Activated CD4-positive, alpha-beta memory T cell treated with anti-CD3 and anti-CD28 coated beads for 36 hours (primary cell): ENCODE measurements at regions not wholly inside any gene's neighbourhood (a gene's known extent, or its start where the extent isn't known, plus 50 kb on each side); places are given as distances from the start of the nearest gene placed in this dataset.

Source experiments
- CTCF ChIA-PET: fragments of 350-600 bp; sonication (Branson Sonifier 250); formaldehyde crosslinking; loops from one replicate; lab custom pipeline; 2021; ENCODE audit warnings: antibody characterized with exemption, inconsistent platforms; lab: Charles Lee
- POLR2A ChIA-PET: fragments of 350-600 bp; sonication (Branson Sonifier 250); formaldehyde crosslinking; loops from one replicate; lab custom pipeline; 2021; ENCODE audit warnings: antibody characterized with exemption; lab: Charles Lee
- DNase-seq: peaks from one replicate; pipeline ENCODE4 v3.0.0-alpha.2; 2020
- H3K27ac Mint-ChIP-seq: one replicate; pipeline ENCODE4 v1.8.0; 2021; ENCODE audit warnings: mixed read lengths
- H3K27me3 Mint-ChIP-seq: one replicate; pipeline ENCODE4 v1.8.0; 2021; ENCODE audit warnings: mixed read lengths
- H3K36me3 Mint-ChIP-seq: one replicate; pipeline ENCODE4 v1.8.0; 2021; ENCODE audit warnings: mixed read lengths
- H3K4me1 Mint-ChIP-seq: one replicate; pipeline ENCODE4 v1.8.0; 2021; ENCODE audit warnings: low read depth, mixed read lengths
- H3K4me3 Mint-ChIP-seq: one replicate; pipeline ENCODE4 v1.8.0; 2021; ENCODE audit warnings: mild to moderate bottlenecking, mixed read lengths
- H3K9me3 Mint-ChIP-seq: one replicate; pipeline ENCODE4 v1.8.0; 2021; ENCODE audit warnings: mixed read lengths
- intact Hi-C: fragments of 100-400 bp; cut with micrococcal nuclease; formaldehyde crosslinking; loops from one replicate; pipeline ENCODE4 v1.15.1; 2023

DNA sequence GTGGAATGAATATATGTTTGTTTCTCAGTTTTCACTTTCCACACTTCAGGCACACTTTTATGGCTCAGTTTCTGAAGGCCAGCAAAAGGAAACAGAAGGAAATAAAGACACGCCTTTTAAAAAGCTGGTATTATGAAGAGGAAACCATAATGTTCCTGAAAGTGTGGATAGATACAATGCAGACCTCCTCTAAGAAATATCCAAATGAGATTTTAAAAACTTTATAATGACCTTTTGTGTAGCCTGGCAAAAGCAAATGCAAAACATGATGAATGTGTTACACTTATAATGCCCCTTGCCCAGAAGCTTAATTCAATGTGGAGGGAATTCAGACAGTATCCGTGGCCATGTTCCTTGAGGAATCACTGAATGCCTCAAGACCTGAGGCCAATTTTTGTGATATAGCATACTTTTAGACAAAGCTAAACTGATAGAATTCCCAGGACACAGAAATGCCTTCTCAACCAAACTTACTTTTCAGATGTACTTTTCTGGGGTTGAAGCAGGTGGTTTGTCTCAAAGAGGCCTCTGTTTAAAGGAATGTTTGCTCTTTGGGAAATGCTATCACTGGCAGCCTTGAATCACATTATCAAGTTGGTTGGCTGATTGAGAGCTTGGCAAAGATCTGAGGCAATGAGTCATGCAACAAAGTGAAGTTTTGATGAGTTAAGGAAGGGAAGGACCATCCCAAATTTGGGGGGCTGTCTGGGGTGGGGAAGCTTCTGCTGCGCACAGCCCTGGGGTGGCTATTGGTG is 77.1 kb upstream of the CACNA2D3 start:
- Mint-ChIP-seq H3K27ac (no peak overlapping the region), H3K36me3 (no peaks in the 10 kb centered on the region), H3K27me3 (peaks cover 2% of the 10 kb centered on the region), H3K9me3 (no peaks in the 10 kb centered on the region), H3K4me1 (no peaks in the 10 kb centered on the region), H3K4me3 (no peak overlapping the region)
- ChIA-PET POLR2A (no interaction called here), CTCF (no interaction called here)
- no peak for DNase-seq
- intact Hi-C loops: no loop called here

DNA sequence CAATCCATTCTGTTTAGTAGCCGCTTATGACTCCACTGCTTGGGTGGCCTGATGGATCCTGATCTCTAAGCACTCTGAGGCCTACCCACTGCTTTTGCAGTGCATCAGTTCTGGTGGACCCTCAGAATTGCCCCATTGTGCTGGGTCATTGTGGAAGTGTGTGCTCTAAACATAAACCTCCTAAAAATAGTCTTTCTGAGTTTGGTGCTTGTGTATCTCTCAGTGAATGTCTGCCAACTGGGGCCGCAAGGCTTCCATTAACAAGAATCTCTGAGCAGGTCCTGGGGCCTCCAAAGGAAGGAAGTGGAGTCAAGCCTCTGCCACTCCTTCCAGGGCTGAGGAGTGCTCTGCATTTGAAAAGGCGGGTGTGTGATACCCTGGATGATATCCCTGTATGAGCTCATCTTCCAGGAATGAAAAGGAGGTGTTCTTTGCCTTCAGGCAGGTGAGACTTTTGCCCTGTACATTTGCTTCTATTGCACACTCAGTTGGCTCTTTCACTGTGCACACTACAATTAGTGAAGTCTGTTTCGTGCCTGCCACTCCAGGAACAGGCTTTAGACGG is 80.0 kb upstream of the CACNA2D3 start:
- intact Hi-C loops: no loop called here
- ChIA-PET POLR2A (no interaction called here), CTCF (no interaction called here)

DNA sequence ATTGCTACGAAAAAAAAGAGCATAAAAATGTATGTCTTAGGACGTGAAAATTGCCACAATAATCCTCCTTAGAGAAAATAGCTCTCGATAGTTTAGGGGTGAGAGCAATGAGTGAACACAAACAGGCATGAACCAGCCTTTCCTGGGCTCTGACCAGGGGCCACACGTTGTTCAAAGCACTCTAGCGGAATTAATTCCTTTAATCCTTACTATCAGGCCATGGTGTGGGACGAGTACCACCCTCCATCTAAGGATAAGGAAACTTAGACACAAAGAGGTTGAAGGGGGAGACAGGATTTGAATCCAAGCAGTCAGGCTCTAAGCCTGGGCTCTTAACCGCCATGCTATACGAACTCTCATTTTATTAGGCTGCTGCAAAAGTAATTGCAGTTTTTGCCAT is 81.9 kb upstream of the CACNA2D3 start:
- no peak overlapping the region for H3K4me3 Mint-ChIP-seq
- no peak overlapping the region for H3K27ac Mint-ChIP-seq
- intact Hi-C loops: no loop called here

More for the DNA sequence above, 80.0 kb upstream of the CACNA2D3 start:
- Mint-ChIP-seq H3K9me3 (no peaks in the 10 kb centered on the region), H3K27ac (no peak overlapping the region), H3K27me3 (peaks cover 2% of the 10 kb centered on the region), H3K4me3 (no peak overlapping the region), H3K36me3 (no peaks in the 10 kb centered on the region), H3K4me1 (no peaks in the 10 kb centered on the region)
- DNase-seq: no peak

DNA sequence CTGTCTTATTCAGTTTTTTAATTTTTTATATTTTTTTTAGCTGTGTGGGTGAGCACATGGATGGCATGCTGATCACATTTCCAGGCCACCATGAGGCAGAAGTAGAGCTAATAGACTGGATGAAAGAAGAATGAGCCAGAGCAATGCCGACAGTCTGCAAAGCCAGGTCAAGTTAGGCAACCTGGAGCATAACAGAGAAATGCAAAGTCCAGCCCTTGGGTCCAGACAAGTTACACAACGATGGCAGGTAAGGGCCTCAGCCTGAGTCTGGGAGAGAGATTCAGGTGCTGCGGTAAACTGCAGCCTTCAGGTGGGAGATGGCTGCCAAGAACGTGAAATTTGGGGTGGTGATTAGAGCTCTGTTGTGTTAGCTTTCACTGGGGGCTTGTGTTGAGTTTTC is 84.0 kb upstream of the CACNA2D3 start:
- Mint-ChIP-seq H3K27me3 (peaks cover 4% of the 10 kb centered on the region), H3K4me1 (no peaks in the 10 kb centered on the region), H3K36me3 (no peaks in the 10 kb centered on the region), H3K4me3 (no peak overlapping the region), H3K9me3 (no peaks in the 10 kb centered on the region), H3K27ac (no peak overlapping the region)
- no peak for DNase-seq
- intact Hi-C loops: no loop called here
- CTCF ChIA-PET: no interaction called here
- POLR2A ChIA-PET: no interaction called here

More for the DNA sequence above, 81.9 kb upstream of the CACNA2D3 start:
- no peaks in the 10 kb centered on the region for H3K9me3 Mint-ChIP-seq
- no peaks in the 10 kb centered on the region for H3K27me3 Mint-ChIP-seq
- ChIA-PET CTCF (no interaction called here), POLR2A (no interaction called here)
- no peaks in the 10 kb centered on the region for H3K4me1 Mint-ChIP-seq
- no peak for DNase-seq
- no peaks in the 10 kb centered on the region for H3K36me3 Mint-ChIP-seq

DNA sequence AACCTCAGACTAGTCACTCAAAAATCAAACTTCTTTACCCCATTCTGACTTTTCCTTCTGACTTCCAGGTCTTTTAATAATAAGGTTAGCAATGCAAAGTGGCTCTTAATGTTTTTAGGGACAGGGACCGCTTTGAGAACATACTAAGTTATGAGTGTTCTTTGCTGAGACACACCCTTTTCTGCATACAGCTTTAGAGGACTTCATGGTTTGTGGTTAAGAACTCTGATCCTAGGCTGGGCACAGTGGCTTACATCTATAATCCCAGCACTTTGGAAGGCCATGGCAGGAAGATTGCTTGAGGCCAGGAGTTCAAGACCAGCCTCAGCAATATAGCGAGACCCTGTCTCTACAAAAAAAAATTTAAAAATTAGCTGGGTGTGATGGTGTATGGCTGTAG is 85.8 kb upstream of the CACNA2D3 start:
- H3K9me3 Mint-ChIP-seq: no peaks in the 10 kb centered on the region
- POLR2A ChIA-PET: no interaction called here
- no peak overlapping the region for H3K4me3 Mint-ChIP-seq
- CTCF ChIA-PET: no interaction called here
- intact Hi-C loops: no loop called here
- no peaks in the 10 kb centered on the region for H3K36me3 Mint-ChIP-seq
- peaks cover 4% of the 10 kb centered on the region for H3K27me3 Mint-ChIP-seq
- no peaks in the 10 kb centered on the region for H3K4me1 Mint-ChIP-seq
- no peak for DNase-seq
- no peak overlapping the region for H3K27ac Mint-ChIP-seq

DNA sequence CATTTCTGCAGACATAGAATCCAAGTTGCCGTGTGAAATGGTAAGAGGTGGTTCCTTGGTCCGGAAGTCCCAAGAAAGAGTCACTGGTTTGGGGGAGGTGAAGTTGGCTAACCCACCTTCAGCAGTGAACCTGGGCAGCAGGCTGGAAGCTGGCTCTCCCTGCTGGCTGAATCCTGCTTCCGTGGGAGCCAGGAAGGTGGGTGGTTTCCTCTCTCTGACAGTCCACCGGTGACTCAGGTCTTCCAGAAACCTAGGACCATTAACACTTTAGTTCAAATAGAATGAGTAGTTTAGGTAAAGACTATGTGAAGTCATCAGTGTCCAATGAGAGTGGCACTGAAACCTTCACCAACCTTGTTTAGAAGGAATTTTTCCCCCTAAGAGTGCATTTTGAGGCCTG is 87.4 kb upstream of the CACNA2D3 start:
- Mint-ChIP-seq H3K27ac (no peak overlapping the region), H3K4me3 (no peak overlapping the region), H3K9me3 (no peaks in the 10 kb centered on the region), H3K27me3 (peaks cover 4% of the 10 kb centered on the region), H3K36me3 (no peaks in the 10 kb centered on the region), H3K4me1 (no peaks in the 10 kb centered on the region)
- DNase-seq: no peak
- ChIA-PET CTCF (no interaction called here), POLR2A (no interaction called here)
- intact Hi-C loops: no loop called here

DNA sequence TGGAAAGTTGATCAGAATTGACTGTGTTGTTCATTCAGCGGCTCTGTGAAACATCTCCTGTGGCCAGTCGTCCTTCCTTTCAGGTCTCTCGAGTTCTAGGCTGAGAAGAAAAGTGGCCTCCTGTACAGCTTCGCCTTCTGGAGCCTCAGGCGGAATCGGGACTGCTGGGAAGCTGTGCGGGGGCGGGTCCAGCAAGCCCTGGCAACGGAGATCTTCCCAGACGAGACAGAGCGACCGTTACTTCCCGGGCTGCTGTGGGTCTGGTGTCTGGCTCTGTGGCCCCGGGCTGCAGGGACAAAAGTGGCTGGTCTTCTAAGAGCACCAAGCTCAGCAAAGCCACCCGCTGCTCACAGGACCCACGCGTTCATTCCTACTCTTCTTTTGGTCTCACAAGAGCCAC is 88.6 kb upstream of the CACNA2D3 start:
- Mint-ChIP-seq H3K27ac (no peak overlapping the region), H3K4me1 (no peaks in the 10 kb centered on the region), H3K4me3 (no peak overlapping the region), H3K27me3 (peaks cover 4% of the 10 kb centered on the region), H3K9me3 (no peaks in the 10 kb centered on the region), H3K36me3 (no peaks in the 10 kb centered on the region)
- ChIA-PET CTCF (no interaction called here), POLR2A (no interaction called here)
- intact Hi-C loops: no loop called here
- DNase-seq: no peak

DNA sequence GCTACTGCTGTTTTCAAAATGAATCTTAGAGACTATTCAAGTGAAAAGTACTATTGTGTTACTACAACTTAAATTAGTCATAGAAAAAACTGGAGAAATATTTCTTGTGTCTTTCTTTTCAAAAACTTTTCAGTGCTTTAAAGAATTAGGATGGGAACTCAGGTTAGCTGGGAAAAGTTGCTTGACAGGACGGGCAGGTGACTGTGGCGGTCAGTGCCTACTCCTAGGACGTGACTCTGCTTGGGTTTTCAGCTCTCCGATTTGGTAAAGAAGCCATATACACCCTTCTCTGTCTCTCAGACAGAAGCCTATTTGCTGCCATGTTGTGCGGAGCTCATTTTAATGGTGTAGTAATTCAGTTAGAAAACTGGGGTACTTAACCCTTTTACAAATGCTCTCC is 89.8 kb upstream of the CACNA2D3 start:
- no peak overlapping the region for H3K4me3 Mint-ChIP-seq
- no peak for DNase-seq
- intact Hi-C loops: no loop called here
- H3K27me3 Mint-ChIP-seq: peaks cover 4% of the 10 kb centered on the region
- ChIA-PET CTCF (no interaction called here), POLR2A (no interaction called here)
- no peaks in the 10 kb centered on the region for H3K4me1 Mint-ChIP-seq
- H3K36me3 Mint-ChIP-seq: no peaks in the 10 kb centered on the region
- H3K9me3 Mint-ChIP-seq: no peaks in the 10 kb centered on the region
- H3K27ac Mint-ChIP-seq: no peak overlapping the region

DNA sequence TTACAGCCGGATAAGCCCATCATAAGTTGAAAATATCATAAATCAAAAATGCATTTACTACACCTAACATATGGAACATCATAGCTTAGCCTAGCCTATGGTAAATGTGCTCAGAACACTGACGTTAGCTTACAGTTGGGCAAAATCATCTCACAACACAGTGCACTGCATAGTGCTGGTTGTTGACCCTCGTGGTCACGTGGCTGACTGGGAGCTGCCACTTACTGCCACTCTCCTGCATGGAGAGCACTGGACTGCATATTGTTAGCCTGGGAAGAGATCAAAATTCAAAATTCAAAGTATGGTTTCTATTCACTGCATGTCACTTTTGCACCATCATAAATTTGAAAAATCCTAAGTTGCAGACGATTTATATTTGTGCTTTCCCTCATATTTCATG is 94.0 kb upstream of the CACNA2D3 start:
- no peak for DNase-seq
- Mint-ChIP-seq H3K27ac (no peak overlapping the region), H3K36me3 (no peaks in the 10 kb centered on the region), H3K9me3 (no peaks in the 10 kb centered on the region), H3K4me1 (no peaks in the 10 kb centered on the region), H3K27me3 (peaks cover 1% of the 10 kb centered on the region), H3K4me3 (no peak overlapping the region)
- intact Hi-C loops: no loop called here
- ChIA-PET POLR2A (no interaction called here), CTCF (no interaction called here)

DNA sequence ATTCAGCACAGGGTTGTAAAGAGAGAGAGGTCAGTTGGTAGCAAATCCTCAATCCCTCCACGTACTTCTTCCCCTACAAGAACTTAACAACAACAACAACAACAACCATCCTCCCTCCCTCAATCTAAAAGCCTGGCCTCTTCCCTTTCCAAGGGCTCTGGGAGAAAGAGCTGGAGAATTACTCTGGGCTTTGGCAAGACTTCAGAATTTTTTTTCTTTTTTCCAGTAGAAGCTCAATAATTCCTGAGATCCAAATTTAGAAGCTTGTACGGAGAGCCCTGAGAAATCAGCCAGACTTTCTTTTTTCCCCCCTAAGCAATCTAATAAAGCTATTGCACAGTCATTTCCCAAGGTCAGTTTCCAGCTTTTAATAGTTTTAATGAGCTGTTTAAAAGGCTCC is 95.8 kb upstream of the CACNA2D3 start:
- CTCF ChIA-PET: no interaction called here
- intact Hi-C loops: no loop called here
- Mint-ChIP-seq H3K36me3 (no peaks in the 10 kb centered on the region), H3K27ac (no peak overlapping the region), H3K4me1 (no peaks in the 10 kb centered on the region), H3K4me3 (no peak overlapping the region), H3K27me3 (peaks cover 1% of the 10 kb centered on the region), H3K9me3 (no peaks in the 10 kb centered on the region)
- POLR2A ChIA-PET: no interaction called here
- DNase-seq: no peak

DNA sequence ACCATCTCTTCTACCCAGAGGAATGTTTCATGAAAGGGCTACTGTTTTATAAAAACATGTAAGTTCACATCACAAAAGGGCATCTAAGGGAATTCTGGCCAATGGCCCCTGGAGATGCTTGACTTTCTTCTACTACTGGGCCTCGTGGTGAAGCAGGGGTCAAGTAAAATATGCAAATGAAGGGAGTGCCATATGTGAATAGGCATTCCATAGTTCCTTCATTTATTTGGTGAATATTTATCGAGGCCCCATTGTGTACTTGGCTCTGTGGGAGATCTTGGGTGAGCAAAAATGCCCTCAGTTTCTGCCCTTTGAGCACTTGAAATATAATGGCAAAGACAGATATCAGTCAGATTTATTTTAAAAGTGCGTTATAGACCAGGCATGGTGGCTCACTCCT is 101.3 kb upstream of the CACNA2D3 start:
- Mint-ChIP-seq H3K27ac (no peak overlapping the region), H3K4me3 (no peak overlapping the region), H3K4me1 (no peaks in the 10 kb centered on the region), H3K36me3 (no peaks in the 10 kb centered on the region), H3K9me3 (peaks cover 9% of the 10 kb centered on the region), H3K27me3 (peaks cover 1% of the 10 kb centered on the region)
- POLR2A ChIA-PET: no interaction called here
- CTCF ChIA-PET: no interaction called here
- intact Hi-C loops: no loop called here
- DNase-seq: no peak

DNA sequence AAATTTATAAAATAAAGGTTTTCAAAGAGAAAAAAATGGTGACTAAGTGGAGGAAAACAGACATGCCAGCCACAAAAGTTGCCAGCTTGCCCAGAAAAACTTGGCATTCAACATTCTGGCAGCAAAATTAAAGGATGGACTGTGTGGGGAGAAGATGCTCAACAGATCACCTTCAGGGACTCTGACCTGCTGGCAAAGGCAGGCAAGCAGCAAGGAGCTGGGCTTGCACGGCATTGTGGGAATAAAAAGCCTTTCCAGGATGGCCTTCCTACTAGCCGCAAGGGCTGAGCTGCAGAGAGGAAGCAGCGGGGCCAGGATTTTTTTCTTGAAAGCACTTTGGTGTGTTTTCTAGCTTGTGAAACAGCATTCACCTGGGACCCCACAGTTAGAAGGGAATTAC is 101.9 kb upstream of the CACNA2D3 start:
- Mint-ChIP-seq H3K4me1 (no peaks in the 10 kb centered on the region), H3K27ac (no peak overlapping the region), H3K4me3 (no peak overlapping the region), H3K27me3 (peaks cover under 1% of the 10 kb centered on the region), H3K36me3 (no peaks in the 10 kb centered on the region), H3K9me3 (peaks cover 9% of the 10 kb centered on the region)
- intact Hi-C loops: no loop called here
- DNase-seq: no peak
- ChIA-PET CTCF (no interaction called here), POLR2A (no interaction called here)

DNA sequence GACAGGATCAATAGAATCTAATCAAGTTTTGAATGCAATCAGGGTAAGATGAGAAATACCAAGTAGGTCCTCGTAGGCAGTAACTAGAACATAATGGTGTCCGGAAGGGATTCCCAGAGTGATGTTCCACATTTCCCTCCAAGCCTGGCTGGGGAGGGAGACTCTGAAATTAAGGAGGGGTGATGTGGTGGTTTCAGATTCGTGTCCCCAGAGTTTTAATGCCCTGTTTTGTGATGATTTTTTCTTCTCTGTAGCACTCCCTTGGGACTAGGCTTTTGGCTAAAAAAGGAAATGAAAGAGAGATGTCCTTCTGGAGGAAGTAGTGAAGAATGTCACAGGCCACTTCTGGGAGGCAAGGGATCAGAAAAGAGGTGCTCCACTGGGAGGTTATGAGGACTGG is 108.3 kb upstream of the CACNA2D3 start:
- ChIA-PET CTCF (no interaction called here), POLR2A (no interaction called here)
- no peak overlapping the region for H3K27ac Mint-ChIP-seq
- H3K36me3 Mint-ChIP-seq: no peaks in the 10 kb centered on the region
- H3K9me3 Mint-ChIP-seq: peaks cover 9% of the 10 kb centered on the region
- H3K4me1 Mint-ChIP-seq: no peaks in the 10 kb centered on the region
- intact Hi-C loops: no loop called here
- no peak for DNase-seq
- peaks cover 3% of the 10 kb centered on the region for H3K27me3 Mint-ChIP-seq
- no peak overlapping the region for H3K4me3 Mint-ChIP-seq
